Esophagus squamous epithelium (tissue), 4 donors: ENCODE measurements at regions not wholly inside any gene's neighbourhood (a gene's known extent, or its start where the extent isn't known, plus 50 kb on each side); places are given as distances from the start of the nearest gene placed in this dataset.

Experiments
- CTCF ChIP-seq, 6 experiments: fragments of 450-650 bp in 4 of 6; fragments of 200-600 bp in 2 of 6; sonication (generic) in 2 of 6; IDR thresholded peaks; one replicate each; pipeline ENCODE4 v1.5.1; 2016 to 2019; ENCODE audit warnings: antibody characterized with exemption in 6 of 6, mild to moderate bottlenecking in 4 of 6, moderate library complexity in 4 of 6
- POLR2A ChIP-seq, 4 donors: fragments of 450-650 bp; IDR thresholded peaks; one replicate each; pipeline ENCODE4 v1.6.1; 2017; ENCODE audit warnings: antibody characterized with exemption in 4 of 4, mild to moderate bottlenecking in 4 of 4, moderate library complexity in 3 of 4

- no peak for TF ChIP-seq CTCF (IDR thresholded peaks at IDR 0.05)
- TF ChIP-seq POLR2A (IDR thresholded peaks at IDR 0.05): no peak
Observed at GRCh38 chr5:3091040-3091774, 339.7 kb upstream of the IRX2 start.
